ENCODE measurements at regions not wholly inside any gene's neighbourhood (a gene's known extent, or its start where the extent isn't known, plus 50 kb on each side); places are given as distances from the start of the nearest gene placed in this dataset.
A peak's percentile ranks its signal among the peaks of the same experiment; 100 is the strongest.

GRCh38 chr9:107627781-107628180 lies 138.2 kb upstream of the KLF4 start:
- no peak overlapping the region for H3K4me3 ChIP-seq
- no peaks in the 10 kb centered on the region for H3K36me3 ChIP-seq
- no peaks in the 10 kb centered on the region for H3K27me3 ChIP-seq
- intact Hi-C loops (cut with DNase I; ENCODE audit: low total_unique reads): no loop called here
- no peak for DNase-seq
- TF ChIP-seq CTCF (IDR thresholded peaks at IDR 0.05): no peak
- no peak overlapping the region for H3K27ac ChIP-seq
- no peaks in the 10 kb centered on the region for H3K9me3 ChIP-seq
- H3K4me1 ChIP-seq: no peaks in the 10 kb centered on the region

GRCh38 chr9:107626118-107626517 lies 136.5 kb upstream of the KLF4 start:
- intact Hi-C loops (cut with DNase I; ENCODE audit: low total_unique reads): no loop called here

GRCh38 chr9:107625383-107625984 lies 135.9 kb upstream of the KLF4 start:
- Histone ChIP-seq H3K4me3 (no peak overlapping the region), H3K9me3 (no peaks in the 10 kb centered on the region), H3K36me3 (no peaks in the 10 kb centered on the region), H3K27ac (no peak overlapping the region), H3K4me1 (no peaks in the 10 kb centered on the region), H3K27me3 (no peaks in the 10 kb centered on the region)
- no peak for DNase-seq
- no peak for TF ChIP-seq CTCF (IDR thresholded peaks at IDR 0.05)
- intact Hi-C loops (cut with DNase I; ENCODE audit: low total_unique reads): no loop called here

More at GRCh38 chr9:107626118-107626517, 136.5 kb upstream of the KLF4 start:
- H3K4me1 ChIP-seq: no peaks in the 10 kb centered on the region
- TF ChIP-seq CTCF (IDR thresholded peaks at IDR 0.05): no peak
- no peaks in the 10 kb centered on the region for H3K9me3 ChIP-seq
- no peak overlapping the region for H3K4me3 ChIP-seq
- H3K36me3 ChIP-seq: no peaks in the 10 kb centered on the region
- no peak for DNase-seq
- no peak overlapping the region for H3K27ac ChIP-seq
- H3K27me3 ChIP-seq: no peaks in the 10 kb centered on the region

DNA sequence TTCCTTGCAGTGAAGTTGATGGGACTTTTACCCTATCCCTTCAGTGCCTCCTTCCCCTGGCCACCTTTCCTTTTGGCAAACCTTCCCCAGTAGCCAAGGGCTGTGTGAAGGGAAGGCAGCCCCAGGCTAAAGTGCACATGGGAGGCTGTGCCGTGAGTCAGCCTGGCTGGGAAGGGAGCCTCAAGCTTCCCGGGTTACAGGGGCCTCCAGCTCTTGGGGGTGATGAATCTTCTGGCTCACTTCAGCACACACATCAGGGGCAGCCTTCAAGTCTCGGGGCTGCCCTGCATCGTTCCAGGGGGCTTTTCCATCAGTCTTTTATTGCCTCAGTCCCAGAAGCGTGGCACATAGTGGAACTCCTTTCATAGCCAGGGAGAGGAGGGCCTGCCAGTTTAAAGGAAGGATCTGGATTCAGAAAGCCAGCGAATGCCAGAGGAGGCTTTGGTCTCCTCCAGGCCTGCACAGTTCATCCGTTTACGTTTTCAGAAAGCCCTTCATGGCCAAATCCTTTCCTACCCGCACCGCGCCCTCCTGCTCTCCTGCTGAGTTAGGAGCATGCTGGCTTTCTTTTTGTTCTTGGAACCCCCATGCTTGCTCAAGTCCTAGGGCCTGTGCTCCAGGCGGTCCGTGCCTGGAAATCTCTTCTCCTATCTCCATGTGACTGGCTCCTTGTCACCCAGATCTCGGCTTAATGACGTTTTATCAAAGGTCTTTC lies 134.8 kb upstream of the KLF4 start:
- intact Hi-C loops (cut with DNase I; ENCODE audit: low total_unique reads): no loop called here
- DNase-seq: peak in 1 of 2 donors; percentile 61
- no peaks in the 10 kb centered on the region for H3K27me3 ChIP-seq
- H3K27ac ChIP-seq: peak overlapping the region in 1 of 2 donors; percentile 41
- no peaks in the 10 kb centered on the region for H3K4me1 ChIP-seq
- no peak overlapping the region for H3K4me3 ChIP-seq
- TF ChIP-seq CTCF (IDR thresholded peaks at IDR 0.05): no peak
- no peaks in the 10 kb centered on the region for H3K36me3 ChIP-seq
- no peaks in the 10 kb centered on the region for H3K9me3 ChIP-seq

GRCh38 chr9:107621436-107621835 lies 131.9 kb upstream of the KLF4 start:
- no peak overlapping the region for H3K4me3 ChIP-seq
- H3K9me3 ChIP-seq: no peaks in the 10 kb centered on the region
- no peaks in the 10 kb centered on the region for H3K36me3 ChIP-seq
- no peaks in the 10 kb centered on the region for H3K4me1 ChIP-seq
- DNase-seq: no peak
- intact Hi-C loops (cut with DNase I; ENCODE audit: low total_unique reads): no loop called here
- no peak for TF ChIP-seq CTCF (IDR thresholded peaks at IDR 0.05)
- H3K27ac ChIP-seq: no peak overlapping the region
- no peaks in the 10 kb centered on the region for H3K27me3 ChIP-seq
